ENCODE measurements at regions not wholly inside any gene's neighbourhood (a gene's known extent, or its start where the extent isn't known, plus 50 kb on each side); places are given as distances from the start of the nearest gene placed in this dataset.

GRCh38 chr13:111557921-111558699, 237.7 kb downstream of the TEX29 start:
- H3K4me3 ChIP-seq (ENCODE audit: low read length), result no peak overlapping the region
- no peak overlapping the region for H3K27ac ChIP-seq (ENCODE audit: low read depth, low read length)
- H3K9me3 ChIP-seq (ENCODE audit: insufficient read depth, low read depth, low read length), result no peaks in the 10 kb centered on the region
- H3K9ac ChIP-seq (ENCODE audit: low read depth, low read length), result no peak overlapping the region
- H3K4me1 ChIP-seq (ENCODE audit: insufficient read depth, low read length), result no peaks in the 10 kb centered on the region
- no peaks in the 10 kb centered on the region for H3K27me3 ChIP-seq (ENCODE audit: insufficient read depth, low read length)
- H3K36me3 ChIP-seq (ENCODE audit: insufficient read depth, low read length), result no peaks in the 10 kb centered on the region
- WGBS, result 94% methylated on average over 19 of the region's 19 CpGs

- Histone ChIP-seq H3K4me3 (ENCODE audit: low read length) (no peak overlapping the region), H3K27me3 (ENCODE audit: insufficient read depth, low read length) (no peaks in the 10 kb centered on the region), H3K9me3 (ENCODE audit: insufficient read depth, low read depth, low read length) (no peaks in the 10 kb centered on the region), H3K36me3 (ENCODE audit: insufficient read depth, low read length) (no peaks in the 10 kb centered on the region), H3K9ac (ENCODE audit: low read depth, low read length) (no peak overlapping the region), H3K4me1 (ENCODE audit: insufficient read depth, low read length) (no peaks in the 10 kb centered on the region), H3K27ac (ENCODE audit: low read depth, low read length) (no peak overlapping the region)
- 91% methylated on average over 16 of the region's 16 CpGs for WGBS
Observed at GRCh38 chr13:111558700-111559088, 238.3 kb downstream of the TEX29 start.

- Histone ChIP-seq H3K9me3 (ENCODE audit: insufficient read depth, low read depth, low read length) (no peaks in the 10 kb centered on the region), H3K4me1 (ENCODE audit: insufficient read depth, low read length) (no peaks in the 10 kb centered on the region), H3K36me3 (ENCODE audit: insufficient read depth, low read length) (no peaks in the 10 kb centered on the region), H3K9ac (ENCODE audit: low read depth, low read length) (no peak overlapping the region), H3K27ac (ENCODE audit: low read depth, low read length) (no peak overlapping the region), H3K4me3 (ENCODE audit: low read length) (no peak overlapping the region), H3K27me3 (ENCODE audit: insufficient read depth, low read length) (no peaks in the 10 kb centered on the region)
- WGBS, result 80% methylated on average over 26 of the region's 26 CpGs
Observed at GRCh38 chr13:111559612-111560403, 239.4 kb downstream of the TEX29 start.

- H3K27ac ChIP-seq (ENCODE audit: low read depth, low read length), result no peak overlapping the region
- 90% methylated on average over 16 of the region's 16 CpGs for WGBS
- no peaks in the 10 kb centered on the region for H3K4me1 ChIP-seq (ENCODE audit: insufficient read depth, low read length)
- no peaks in the 10 kb centered on the region for H3K27me3 ChIP-seq (ENCODE audit: insufficient read depth, low read length)
- H3K4me3 ChIP-seq (ENCODE audit: low read length), result no peak overlapping the region
- H3K9me3 ChIP-seq (ENCODE audit: insufficient read depth, low read depth, low read length), result no peaks in the 10 kb centered on the region
- no peaks in the 10 kb centered on the region for H3K36me3 ChIP-seq (ENCODE audit: insufficient read depth, low read length)
- H3K9ac ChIP-seq (ENCODE audit: low read depth, low read length), result no peak overlapping the region
Observed at GRCh38 chr13:111561091-111561781, 240.8 kb downstream of the TEX29 start.

- no peaks in the 10 kb centered on the region for H3K4me1 ChIP-seq (ENCODE audit: insufficient read depth, low read length)
- WGBS, result 96% methylated on average over 4 of the region's 4 CpGs
- H3K27me3 ChIP-seq (ENCODE audit: insufficient read depth, low read length), result no peaks in the 10 kb centered on the region
- H3K27ac ChIP-seq (ENCODE audit: low read depth, low read length), result no peak overlapping the region
- H3K36me3 ChIP-seq (ENCODE audit: insufficient read depth, low read length), result no peaks in the 10 kb centered on the region
- no peak overlapping the region for H3K4me3 ChIP-seq (ENCODE audit: low read length)
- no peaks in the 10 kb centered on the region for H3K9me3 ChIP-seq (ENCODE audit: insufficient read depth, low read depth, low read length)
- no peak overlapping the region for H3K9ac ChIP-seq (ENCODE audit: low read depth, low read length)
Observed at GRCh38 chr13:111562716-111563115, 242.3 kb downstream of the TEX29 start.

GRCh38 chr13:111564606-111565005, 244.2 kb downstream of the TEX29 start:
- no peaks in the 10 kb centered on the region for H3K4me1 ChIP-seq (ENCODE audit: insufficient read depth, low read length)
- H3K36me3 ChIP-seq (ENCODE audit: insufficient read depth, low read length), result no peaks in the 10 kb centered on the region
- no peak overlapping the region for H3K9ac ChIP-seq (ENCODE audit: low read depth, low read length)
- H3K4me3 ChIP-seq (ENCODE audit: low read length), result no peak overlapping the region
- H3K9me3 ChIP-seq (ENCODE audit: insufficient read depth, low read depth, low read length), result 0 out of 2 replicates have a peak, but pooled peaks cover 7% of the 10 kb centered on the region
- no peaks in the 10 kb centered on the region for H3K27me3 ChIP-seq (ENCODE audit: insufficient read depth, low read length)
- H3K27ac ChIP-seq (ENCODE audit: low read depth, low read length), result no peak overlapping the region
- WGBS, result 79% methylated on average over 8 of the region's 8 CpGs

GRCh38 chr13:111565400-111565799, 245.0 kb downstream of the TEX29 start:
- Histone ChIP-seq H3K9ac (ENCODE audit: low read depth, low read length) (no peak overlapping the region), H3K4me1 (ENCODE audit: insufficient read depth, low read length) (no peaks in the 10 kb centered on the region), H3K36me3 (ENCODE audit: insufficient read depth, low read length) (no peaks in the 10 kb centered on the region), H3K4me3 (ENCODE audit: low read length) (no peak overlapping the region), H3K27ac (ENCODE audit: low read depth, low read length) (no peak overlapping the region), H3K9me3 (ENCODE audit: insufficient read depth, low read depth, low read length) (0 out of 2 replicates have a peak, but pooled peaks cover 7% of the 10 kb centered on the region), H3K27me3 (ENCODE audit: insufficient read depth, low read length) (no peaks in the 10 kb centered on the region)
- 86% methylated on average over 10 of the region's 10 CpGs for WGBS

- Histone ChIP-seq H3K9me3 (ENCODE audit: insufficient read depth, low read depth, low read length) (0 out of 2 replicates have a peak, but pooled peaks cover 7% of the 10 kb centered on the region), H3K27ac (ENCODE audit: low read depth, low read length) (no peak overlapping the region), H3K4me3 (ENCODE audit: low read length) (no peak overlapping the region), H3K27me3 (ENCODE audit: insufficient read depth, low read length) (no peaks in the 10 kb centered on the region), H3K4me1 (ENCODE audit: insufficient read depth, low read length) (no peaks in the 10 kb centered on the region), H3K36me3 (ENCODE audit: insufficient read depth, low read length) (no peaks in the 10 kb centered on the region), H3K9ac (ENCODE audit: low read depth, low read length) (no peak overlapping the region)
- WGBS, result 88% methylated on average over 12 of the region's 12 CpGs
Observed at GRCh38 chr13:111566567-111566966, 246.1 kb downstream of the TEX29 start.

- no peak overlapping the region for H3K9ac ChIP-seq (ENCODE audit: low read depth, low read length)
- no peaks in the 10 kb centered on the region for H3K36me3 ChIP-seq (ENCODE audit: insufficient read depth, low read length)
- H3K4me1 ChIP-seq (ENCODE audit: insufficient read depth, low read length), result no peaks in the 10 kb centered on the region
- no peak overlapping the region for H3K27ac ChIP-seq (ENCODE audit: low read depth, low read length)
- H3K27me3 ChIP-seq (ENCODE audit: insufficient read depth, low read length), result no peaks in the 10 kb centered on the region
- H3K4me3 ChIP-seq (ENCODE audit: low read length), result no peak overlapping the region
- H3K9me3 ChIP-seq (ENCODE audit: insufficient read depth, low read depth, low read length), result 0 out of 2 replicates have a peak, but pooled peaks cover 7% of the 10 kb centered on the region
- 88% methylated on average over 16 of the region's 16 CpGs for WGBS
Observed at GRCh38 chr13:111567637-111568036, 247.2 kb downstream of the TEX29 start.

- 80% methylated on average over 8 of the region's 8 CpGs for WGBS
- Histone ChIP-seq H3K4me1 (ENCODE audit: insufficient read depth, low read length) (no peaks in the 10 kb centered on the region), H3K4me3 (ENCODE audit: low read length) (no peak overlapping the region), H3K9me3 (ENCODE audit: insufficient read depth, low read depth, low read length) (0 out of 2 replicates have a peak, but pooled peaks cover 9% of the 10 kb centered on the region), H3K27ac (ENCODE audit: low read depth, low read length) (no peak overlapping the region), H3K9ac (ENCODE audit: low read depth, low read length) (no peak overlapping the region), H3K27me3 (ENCODE audit: insufficient read depth, low read length) (no peaks in the 10 kb centered on the region), H3K36me3 (ENCODE audit: insufficient read depth, low read length) (no peaks in the 10 kb centered on the region)
Observed at GRCh38 chr13:111568290-111568689, 247.8 kb downstream of the TEX29 start.

GRCh38 chr13:111570911-111571310, 250.5 kb downstream of the TEX29 start:
- WGBS, result 100% methylated on average over 1 of the region's 1 CpG
- peaks cover 33% of the 10 kb centered on the region for H3K9me3 ChIP-seq (ENCODE audit: insufficient read depth, low read depth, low read length)
- no peak overlapping the region for H3K27ac ChIP-seq (ENCODE audit: low read depth, low read length)
- no peaks in the 10 kb centered on the region for H3K4me1 ChIP-seq (ENCODE audit: insufficient read depth, low read length)
- H3K36me3 ChIP-seq (ENCODE audit: insufficient read depth, low read length), result no peaks in the 10 kb centered on the region
- H3K27me3 ChIP-seq (ENCODE audit: insufficient read depth, low read length), result no peaks in the 10 kb centered on the region
- no peak overlapping the region for H3K4me3 ChIP-seq (ENCODE audit: low read length)
- no peak overlapping the region for H3K9ac ChIP-seq (ENCODE audit: low read depth, low read length)
